Stimulated activated CD8-positive, alpha-beta memory T cell treated with anti-CD3 and anti-CD28 coated beads, Interleukin-15, amount 100 ng/mL, for 48 hours (primary cell): ENCODE measurements at regions not wholly inside any gene's neighbourhood (a gene's known extent, or its start where the extent isn't known, plus 50 kb on each side); places are given as distances from the start of the nearest gene placed in this dataset.
"Not testable (repeated sequence)": the region's sequence is repeated elsewhere in the genome, so short reads cannot be mapped to it uniquely, and the experiment has no call there.

Source experiments
- DNase-seq, 2 donors: peaks; one replicate each; pipeline ENCODE4 v3.0.0-alpha.2; 2020; ENCODE audit warnings: low read depth in 2 of 2

DNA sequence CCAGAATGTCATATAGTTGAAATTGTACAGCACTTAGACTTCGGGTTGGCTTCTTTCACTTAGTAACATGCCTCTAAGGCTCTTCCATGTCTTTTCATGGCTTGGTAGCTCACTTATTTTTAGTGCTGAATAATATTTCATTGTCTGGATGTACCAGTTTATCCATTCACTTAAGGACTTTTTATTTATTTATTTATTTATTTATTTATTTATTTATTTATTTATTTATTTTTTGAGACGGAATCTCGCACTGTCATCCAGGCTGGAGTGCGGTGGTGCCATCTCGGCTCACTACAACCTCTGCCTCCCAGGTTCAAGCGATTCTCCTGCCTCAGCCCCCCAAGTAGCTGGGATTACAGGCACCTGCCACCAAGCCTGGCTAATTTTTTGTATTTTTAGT is 132.9 kb upstream of the ELAC2 start:
- DNase-seq: not testable (repeated sequence)

DNA sequence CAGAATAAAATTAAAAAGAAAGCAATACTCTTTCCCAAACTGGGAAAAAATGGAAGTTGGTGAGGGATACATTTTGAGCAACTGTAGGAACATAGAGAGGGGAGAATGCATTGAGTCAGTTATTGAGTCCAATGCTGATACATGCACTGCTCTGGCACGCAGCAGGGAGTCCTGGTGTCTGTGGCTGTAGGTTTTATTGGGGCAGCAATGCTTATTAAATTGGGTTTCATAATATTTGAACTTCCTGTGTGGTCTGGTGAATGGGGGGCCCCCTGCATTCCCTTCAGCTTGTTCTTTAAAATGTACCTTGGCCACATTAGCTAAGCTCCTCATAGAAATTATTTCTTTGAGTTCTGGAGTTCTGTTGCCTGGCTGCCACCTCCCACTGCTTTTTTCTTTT is 125.2 kb upstream of the ELAC2 start:
- DNase-seq: no peak

DNA sequence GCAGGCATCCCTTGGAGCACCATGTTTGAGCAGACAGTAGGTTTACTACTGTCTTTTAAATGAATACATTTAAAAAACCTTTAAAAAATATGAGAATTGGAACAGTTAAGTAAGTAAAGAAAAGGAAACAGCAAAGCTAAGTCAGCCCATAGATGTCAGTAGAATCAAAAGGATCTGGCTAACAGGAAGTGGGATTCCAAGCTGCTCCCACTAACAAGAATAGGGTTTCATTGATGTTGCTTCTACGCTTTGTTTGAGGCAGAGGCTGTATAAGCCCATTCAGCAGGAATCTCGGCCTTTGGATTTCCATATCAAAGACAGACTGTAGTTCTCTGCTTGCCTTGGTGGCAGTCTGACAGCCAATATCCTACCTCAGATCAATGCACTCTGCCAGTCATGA is 122.9 kb upstream of the ELAC2 start:
- no peak for DNase-seq

DNA sequence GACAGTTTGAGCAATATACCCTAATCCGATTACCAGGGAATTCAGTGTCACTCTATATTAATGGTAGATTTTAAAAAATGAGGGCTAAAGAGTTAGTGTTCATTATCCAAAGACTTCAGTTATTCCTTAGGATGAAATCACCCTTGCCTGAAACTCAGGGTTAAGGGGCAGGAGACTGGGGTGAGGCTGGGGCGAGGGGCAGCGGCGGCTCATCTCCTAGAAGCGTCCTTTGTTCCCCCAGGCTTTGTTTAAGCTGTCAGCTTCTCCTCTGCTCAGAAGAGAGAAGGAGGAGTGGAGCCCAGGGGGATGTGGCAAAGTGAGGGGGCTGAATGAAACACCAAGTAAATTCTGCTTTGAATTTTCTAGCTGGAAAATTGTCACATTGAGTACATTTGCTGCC is 117.7 kb upstream of the ELAC2 start:
- no peak for DNase-seq

DNA sequence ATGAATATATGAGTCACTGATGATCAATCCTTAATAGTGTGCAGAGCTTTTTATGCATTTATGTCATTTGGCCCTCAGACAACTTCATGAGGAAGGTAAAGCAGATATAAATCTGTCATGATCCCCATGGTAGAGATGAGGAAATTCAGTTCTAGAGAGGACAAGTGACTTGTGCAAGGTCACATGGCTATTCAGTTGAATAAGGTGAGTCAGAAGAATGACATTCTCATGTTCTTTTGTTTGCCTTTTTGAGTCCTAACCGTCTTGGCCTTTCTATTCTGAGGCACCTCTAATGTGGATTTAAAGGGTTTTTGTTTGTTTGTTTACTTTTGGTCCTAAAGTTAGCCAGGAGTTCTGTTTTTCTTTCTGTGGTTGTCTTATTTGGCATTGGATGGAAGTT is 116.2 kb upstream of the ELAC2 start:
- DNase-seq: no peak

DNA sequence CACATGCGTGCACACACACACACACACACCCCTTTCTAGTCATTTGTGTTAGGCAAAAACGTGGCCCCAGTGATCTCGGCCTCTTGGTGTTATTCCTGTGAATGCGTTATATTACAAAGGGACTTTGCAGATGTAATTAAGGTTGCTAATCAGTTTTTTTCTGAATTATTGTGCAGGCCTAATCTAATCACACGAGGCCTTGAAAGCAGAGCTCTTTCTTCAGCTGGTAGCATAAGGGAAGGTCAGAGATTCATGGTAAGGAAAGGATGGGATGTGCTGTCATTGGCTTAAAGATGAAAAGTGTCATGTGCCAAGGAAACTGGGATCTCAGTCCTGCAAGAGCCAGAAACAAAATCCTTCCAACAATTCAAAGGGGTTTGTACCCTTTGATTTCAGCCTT is 113.4 kb upstream of the ELAC2 start:
- no peak for DNase-seq

DNA sequence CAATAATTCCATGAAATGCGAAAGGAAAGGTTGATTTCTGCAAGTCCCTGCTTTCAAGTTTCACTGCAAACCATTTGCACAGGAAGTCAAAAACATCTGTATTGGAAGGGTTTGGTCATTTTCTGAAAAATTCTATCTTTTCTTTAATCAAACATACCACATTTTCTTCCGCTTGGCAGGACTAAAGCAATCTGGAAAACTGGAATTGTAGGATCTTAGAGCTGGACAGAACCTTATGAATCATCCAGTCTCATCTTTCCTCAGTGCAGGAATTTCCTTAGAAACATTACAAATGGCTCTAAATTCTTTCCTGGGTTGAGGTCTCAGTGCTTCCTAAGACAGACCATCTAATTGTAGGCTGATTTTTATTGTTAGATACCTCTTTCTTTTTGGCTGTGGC is 111.5 kb upstream of the ELAC2 start:
- no peak for DNase-seq

DNA sequence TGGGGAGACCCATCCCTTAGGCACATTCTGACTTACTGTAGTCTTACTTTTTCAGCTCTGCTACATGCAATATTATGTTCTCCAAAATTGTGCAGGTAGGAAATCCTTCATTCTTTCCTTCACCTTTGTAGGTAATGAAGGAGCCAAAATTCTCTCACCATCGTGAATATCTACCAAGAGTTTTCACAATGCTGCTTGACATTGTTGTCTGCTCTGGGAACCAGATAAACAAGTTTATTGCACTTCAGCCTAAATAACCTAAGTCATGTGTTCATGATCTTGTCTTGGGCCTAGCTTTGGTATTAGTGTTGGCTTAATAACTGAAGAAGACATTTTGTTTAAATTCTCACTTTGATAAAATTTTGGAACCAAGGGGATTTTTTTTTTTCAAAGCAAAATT is 110.8 kb upstream of the ELAC2 start:
- DNase-seq: no peak

DNA sequence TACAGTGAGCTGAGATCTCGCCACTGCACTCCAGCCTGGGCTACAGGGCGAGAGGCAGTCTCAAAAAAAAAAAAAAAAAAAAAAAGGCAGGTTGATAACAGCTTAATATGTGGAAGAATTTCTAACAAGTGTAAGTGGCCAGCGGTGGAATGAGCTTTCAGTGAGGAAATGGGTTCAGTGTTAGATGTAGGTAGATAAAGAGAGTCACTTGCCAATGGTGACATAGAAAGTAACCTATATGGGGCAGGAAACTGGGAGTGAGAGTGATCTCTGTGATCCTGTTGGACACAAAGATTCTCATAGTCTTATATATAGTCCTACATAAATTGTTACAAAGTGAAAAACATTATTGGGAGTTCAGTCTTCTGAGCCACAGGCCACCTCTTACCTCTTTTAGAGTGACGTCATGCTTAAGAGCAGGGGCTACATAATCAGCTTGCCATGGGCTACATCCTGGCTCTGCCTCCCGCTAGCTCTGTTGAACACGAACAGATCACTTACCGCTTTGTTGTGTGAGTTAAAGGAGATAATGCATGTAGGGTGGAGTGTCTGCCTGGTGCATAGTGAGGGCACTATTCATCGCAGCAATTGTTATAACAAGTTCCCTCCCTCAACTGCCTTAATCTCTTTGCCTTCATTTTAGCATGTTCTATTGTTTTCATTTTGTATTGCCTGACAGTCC is 110.2 kb upstream of the ELAC2 start:
- DNase-seq: no peak

DNA sequence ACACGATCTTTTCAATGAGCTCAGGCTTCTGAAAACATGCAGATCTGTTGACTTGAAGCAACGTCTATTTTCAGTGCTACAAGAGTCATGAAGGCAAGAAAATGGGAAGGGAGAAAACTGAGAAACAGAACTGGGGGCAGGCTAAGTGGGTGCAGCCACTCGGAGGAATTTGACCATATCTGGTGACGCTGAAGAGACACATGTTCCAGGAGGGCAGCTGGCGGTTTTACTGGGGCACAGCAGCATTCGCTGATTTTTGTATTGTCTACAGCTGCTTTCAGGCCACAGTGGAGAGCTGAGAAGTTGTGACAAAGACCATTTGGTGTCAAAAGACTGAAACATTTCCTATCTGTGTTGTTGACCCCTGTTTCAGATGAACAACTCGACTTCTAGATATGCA is 103.0 kb upstream of the ELAC2 start:
- DNase-seq: no peak

DNA sequence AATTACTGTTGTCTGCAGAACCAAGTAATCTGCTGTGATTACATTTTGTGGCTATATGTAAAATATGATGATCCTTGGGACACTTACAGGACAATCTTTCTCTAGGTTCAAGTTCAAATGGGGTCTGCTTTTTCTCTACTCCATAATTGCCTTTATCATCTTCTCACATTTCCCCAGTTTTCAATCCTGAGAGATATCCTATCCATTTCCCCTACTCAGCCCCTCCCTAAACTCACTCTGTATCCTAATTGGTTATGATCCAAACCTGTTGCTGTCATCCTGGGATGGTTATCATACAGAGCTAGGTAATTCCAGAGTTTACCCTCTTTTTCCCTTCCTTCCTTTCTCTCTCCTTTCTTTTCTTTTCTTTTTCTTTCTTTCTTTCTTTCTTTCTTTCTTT is 100.5 kb upstream of the ELAC2 start:
- DNase-seq: no peak

DNA sequence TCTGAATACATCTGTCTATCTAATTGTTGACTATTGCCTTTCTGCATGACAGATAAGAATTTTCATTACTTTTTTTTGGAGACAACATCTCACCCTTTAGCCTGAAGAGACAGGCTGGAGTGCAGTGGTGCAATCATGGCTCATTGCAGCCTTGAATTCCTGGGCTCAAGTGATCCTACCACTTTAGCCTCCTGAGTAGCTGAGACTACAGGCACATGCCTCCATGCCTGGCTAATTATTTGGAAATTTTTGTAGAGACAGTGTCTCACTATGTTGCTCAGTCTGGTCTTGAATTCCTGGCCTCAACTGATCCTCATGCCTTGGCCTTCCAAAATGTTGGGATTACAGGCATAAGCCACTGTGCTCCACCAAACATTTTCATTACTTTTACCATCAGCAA is 99.8 kb upstream of the ELAC2 start:
- DNase-seq: no peak

DNA sequence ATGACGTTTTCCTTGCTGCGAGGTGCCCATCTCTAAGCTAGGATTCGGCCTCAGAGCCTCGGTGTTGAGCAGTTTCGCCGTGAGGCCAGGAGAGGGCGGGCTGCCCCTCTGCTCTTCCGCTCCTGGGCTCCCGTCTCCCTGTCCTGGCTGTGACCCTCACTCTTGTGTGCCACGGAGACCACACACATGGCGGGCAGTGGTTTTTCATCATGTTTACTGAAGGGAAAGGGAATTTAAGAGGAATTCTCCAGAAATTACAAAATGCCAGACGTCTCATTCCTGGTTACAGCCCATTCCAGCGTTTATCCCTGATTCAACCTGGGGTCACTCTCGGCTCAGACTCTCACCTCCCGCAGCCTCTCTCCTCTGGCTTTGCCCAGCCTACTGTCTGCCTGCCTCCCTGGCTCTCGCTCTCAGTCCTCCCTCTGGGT is 96.8 kb upstream of the ELAC2 start:
- DNase-seq: no peak

DNA sequence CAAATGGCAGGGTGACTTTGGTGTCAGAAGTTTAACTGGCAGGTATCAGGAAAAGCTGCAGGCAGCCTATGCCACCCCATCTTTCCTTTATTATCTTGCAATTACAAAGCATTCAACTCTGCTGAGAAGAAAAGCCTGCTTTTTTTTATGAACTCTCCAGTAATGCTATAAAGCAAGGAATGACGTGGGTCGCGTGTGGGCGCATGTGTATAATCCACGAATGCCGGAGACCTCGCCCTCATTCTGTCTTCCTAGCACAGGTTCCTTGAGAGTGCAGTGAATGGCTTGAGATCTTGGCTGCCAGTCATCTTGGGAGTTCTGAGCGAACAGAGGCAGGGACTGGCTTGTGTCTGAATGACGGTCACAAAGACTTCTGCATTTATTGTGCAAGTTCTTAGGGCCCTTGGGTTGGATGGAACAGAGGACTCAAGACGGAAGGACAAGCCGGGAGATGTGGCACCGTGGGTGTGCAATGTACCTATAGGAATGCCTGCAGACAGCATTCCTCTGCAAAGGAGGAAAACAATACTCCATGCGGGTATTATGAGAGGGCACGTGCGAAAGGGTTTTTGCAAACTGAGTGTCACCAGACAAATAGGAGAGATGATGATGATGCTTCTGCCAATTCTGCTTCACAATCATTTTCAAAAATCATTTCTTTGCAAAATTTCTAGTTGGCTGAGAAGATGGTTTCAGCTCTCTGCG is 96.1 kb upstream of the ELAC2 start:
- DNase-seq: no peak

DNA sequence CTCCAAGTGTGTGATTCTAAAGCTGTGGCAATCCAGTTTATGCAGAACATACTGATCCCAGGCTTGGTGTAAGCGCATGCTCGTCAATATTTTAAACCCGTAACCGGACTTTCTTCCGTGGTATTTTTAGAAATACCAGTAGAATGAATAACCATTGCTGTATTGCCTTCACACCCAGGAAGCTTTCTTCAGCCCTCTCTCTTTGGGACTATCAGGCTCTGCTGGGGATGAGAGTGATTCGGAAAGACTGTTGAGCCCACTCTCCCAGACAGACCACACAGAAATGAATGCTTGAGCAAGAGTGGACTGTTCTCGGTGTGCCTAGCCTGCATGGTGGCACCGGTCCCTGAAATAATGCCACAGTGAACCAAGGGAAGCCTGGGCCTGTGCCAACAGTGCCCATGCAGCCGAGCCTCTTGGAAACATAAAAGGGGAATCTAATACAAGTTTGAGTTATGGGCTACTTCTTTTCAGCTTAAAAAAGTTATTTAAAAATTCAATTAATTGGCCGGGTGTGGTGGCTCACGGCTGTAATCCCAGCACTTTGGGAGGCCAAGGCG is 89.9 kb upstream of the ELAC2 start:
- DNase-seq: no peak

DNA sequence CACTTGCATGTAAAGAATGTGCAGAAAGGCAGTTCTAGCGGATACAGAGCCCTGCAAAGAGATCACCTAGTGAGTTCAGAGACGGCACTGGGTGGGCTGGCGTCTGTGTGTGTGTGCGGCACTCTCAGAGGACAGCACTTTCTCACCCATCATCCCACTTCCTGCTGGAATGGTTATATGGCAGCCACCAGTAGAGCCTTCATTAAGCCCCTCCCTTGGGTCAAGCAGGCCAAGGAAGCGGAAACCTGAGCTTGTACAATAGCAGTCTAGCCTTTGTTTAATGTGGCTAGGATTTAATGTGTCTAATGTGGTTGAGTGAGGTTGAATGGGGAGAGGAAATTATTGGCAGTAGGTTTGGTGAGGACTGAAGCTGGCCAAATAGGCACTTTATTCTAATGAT is 88.3 kb upstream of the ELAC2 start:
- DNase-seq: no peak

DNA sequence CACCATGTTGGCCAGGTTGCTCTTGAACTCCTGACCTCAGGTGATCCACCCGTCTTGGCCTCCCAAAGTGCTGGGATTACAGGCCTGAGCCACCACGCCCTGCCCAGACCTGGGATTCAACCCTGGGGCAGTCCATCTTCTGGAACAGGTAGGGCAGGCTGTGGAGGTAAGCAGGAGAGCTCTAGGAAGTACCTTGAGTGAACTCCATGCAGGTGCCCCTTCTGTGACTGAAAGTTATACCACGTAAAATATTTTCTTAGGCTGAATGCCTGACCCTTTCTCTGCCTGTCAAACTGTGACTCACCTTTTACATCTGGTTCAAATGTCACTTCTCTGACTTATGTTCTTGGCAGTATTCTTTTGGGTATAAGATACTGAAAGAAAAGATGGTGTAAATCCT is 86.7 kb upstream of the ELAC2 start:
- no peak for DNase-seq

DNA sequence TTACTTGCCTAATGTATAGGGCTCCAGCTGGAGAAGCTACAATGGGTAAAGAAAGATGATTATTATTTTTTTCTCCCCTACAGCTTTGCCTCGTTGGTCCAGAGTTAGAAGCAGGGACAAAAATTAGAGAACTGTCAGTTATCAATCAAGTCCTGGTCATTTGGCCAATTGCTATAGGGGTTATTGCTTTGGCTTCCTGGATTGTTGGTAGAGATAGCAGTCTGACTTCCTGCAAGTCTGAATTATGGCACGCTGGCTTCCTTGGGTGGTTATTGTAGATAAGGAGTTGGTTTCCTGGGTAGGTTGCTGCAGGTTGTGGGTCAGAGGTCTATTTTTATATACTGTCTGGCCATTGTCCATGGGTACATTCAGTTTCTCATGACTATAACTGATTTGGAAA is 84.7 kb upstream of the ELAC2 start:
- no peak for DNase-seq

DNA sequence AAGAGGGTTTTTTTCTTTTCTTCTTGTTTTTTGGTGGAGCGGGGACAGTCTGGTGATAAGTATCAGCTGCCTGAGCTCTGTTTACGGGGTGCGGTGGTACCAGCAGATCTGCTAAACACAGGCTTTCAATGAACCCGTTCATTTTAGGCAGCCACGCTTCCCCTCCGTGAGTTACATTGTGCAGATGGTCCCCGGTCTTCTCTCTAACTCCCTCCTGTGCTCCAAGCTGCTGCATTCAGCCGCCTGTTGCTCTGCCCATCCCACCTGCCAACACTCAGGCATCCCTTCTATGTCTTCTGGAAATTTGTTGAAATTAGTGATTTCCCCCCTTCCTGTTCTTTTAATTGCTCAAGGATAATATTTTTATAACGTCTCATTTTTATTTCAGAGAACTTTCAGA is 82.1 kb upstream of the ELAC2 start:
- DNase-seq: no peak

DNA sequence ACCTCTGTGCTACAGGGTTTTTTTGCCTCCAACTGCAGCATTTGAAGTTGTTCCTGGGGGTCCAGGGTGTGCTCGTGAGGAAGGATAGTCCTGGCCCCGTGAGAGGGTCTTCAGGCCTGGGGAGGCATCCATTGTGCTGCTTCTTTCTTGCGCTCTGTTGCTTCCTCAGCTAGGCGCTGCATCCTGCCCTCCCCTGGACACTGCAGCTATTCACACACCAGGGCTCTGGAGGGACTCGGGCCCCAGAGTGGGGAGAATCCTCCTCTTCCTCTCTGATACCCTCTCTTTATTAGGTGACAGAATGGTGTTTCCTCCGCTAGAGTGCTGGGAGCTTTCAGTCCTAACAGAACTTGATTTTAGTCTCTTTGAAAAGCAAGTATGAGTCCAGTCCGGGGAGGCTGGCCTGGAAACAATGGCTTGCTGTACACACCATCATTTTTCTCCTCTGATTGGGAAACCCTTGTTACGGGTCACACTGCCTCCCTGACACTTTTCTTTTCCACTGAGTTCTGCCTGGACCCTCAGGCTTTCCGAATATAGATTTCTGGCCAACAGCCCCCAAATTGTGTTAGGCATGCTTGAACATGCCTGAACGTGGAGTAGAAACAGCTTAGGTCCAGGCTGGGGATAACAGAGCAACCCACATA is 81.4 kb upstream of the ELAC2 start:
- DNase-seq: no peak

DNA sequence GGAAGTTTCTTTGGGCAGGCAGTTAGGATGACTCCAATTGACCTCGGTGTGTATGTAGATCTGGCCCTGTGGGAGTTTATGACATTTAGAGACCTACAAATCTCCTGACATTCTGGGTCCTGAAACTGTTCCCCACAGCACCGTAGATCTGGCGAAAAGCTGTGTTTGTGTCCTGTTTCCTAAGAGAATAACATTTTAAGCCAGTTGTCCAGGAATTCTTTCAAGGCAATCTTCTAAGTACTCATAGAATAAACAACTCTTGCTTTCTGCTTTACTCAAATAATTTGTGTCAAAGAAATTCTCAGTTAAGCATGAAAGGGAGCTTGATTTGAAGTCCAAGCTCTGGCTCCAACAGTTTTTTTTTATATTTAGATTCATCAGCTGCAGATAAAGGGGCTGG is 78.5 kb upstream of the ELAC2 start:
- DNase-seq: no peak

DNA sequence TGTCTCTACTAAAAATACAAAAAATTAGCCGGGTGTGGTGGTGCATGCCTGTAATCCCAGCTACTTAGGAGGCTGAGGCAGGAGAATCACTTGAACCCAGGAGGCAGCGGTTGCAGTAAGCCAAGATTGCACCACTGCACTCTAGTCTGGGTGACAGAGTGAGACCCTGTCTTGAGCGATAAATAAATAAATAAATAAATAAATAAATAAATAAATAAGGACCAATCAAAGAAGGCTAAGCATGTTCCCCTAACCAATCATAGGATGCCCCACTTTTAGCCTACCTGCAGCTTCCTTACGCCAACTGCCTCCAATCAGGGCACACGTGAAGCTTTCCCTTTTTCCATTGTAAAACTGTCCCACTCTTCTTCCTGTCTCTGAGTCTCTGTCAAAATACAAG is 74.2 kb upstream of the ELAC2 start:
- not testable (repeated sequence) for DNase-seq

DNA sequence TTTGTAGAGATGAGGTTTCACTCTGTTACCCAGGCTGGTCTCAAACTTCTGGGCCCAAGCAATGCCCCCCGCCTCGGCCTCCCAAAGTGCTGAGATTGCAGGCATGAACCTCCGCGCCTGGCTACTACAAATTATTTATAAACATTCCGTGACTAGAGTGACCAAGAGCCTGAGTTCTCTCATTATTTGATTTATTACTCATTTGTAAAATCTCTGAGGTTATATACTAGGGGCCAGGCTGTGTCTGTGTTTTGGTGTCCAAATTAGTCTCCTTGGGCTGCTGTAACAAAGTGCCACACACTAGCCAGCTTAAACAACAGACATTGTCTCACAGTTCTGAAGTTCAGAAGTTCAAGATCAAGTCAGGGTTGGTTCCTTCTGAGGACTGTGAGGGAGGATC is 70.8 kb upstream of the ELAC2 start:
- DNase-seq: no peak
